Upper lobe of right lung (tissue), 1 donor: ENCODE measurements at regions not wholly inside any gene's neighbourhood (a gene's known extent, or its start where the extent isn't known, plus 50 kb on each side); places are given as distances from the start of the nearest gene placed in this dataset.

Experiments
- ATAC-seq: fragments of 200-7000 bp; cut with Tn5 transposase; one replicate; pipeline ENCODE4 v1.9.1; 2020; ENCODE audit warnings: mild to moderate bottlenecking, moderate library complexity
- DNase-seq: peaks from one replicate; pipeline ENCODE4 v3.0.0-alpha.2; 2020
- H3K27ac ChIP-seq: fragments of 200-600 bp; one replicate; pipeline ENCODE4 v1.8.0; 2022
- H3K27me3 ChIP-seq: fragments of 200-600 bp; one replicate; pipeline ENCODE4 v1.8.0; 2022; ENCODE audit warnings: mild to moderate bottlenecking
- H3K36me3 ChIP-seq: fragments of 200-600 bp; one replicate; pipeline ENCODE4 v1.8.0; 2022
- H3K4me1 ChIP-seq: fragments of 200-600 bp; one replicate; pipeline ENCODE4 v1.8.0; 2022
- H3K4me3 ChIP-seq: fragments of 200-600 bp; one replicate; pipeline ENCODE4 v1.8.0; 2022; ENCODE audit warnings: mild to moderate bottlenecking
- H3K9me3 ChIP-seq: fragments of 200-600 bp; one replicate; pipeline ENCODE4 v1.8.0; 2022
- CTCF ChIP-seq: fragments of 200-600 bp; IDR thresholded peaks from one replicate; pipeline ENCODE4 v1.8.0; 2022; ENCODE audit warnings: antibody characterized with exemption
- intact Hi-C: fragments of 100-400 bp; cut with DNase I; formaldehyde crosslinking; loops from one replicate; pipeline ENCODE4 v1.11.0; 2022
- donor health status: DM: no; HTN: yes; CAD: no; lungs with severe emphysema.

GRCh38 chr2:51220606-51221005, 188.7 kb upstream of the NRXN1 start:
- Histone ChIP-seq H3K27ac (no peak overlapping the region), H3K4me3 (no peak overlapping the region), H3K36me3 (no peaks in the 10 kb centered on the region), H3K9me3 (no peaks in the 10 kb centered on the region), H3K27me3 (no peaks in the 10 kb centered on the region), H3K4me1 (no peaks in the 10 kb centered on the region)
- ATAC-seq, result no peak
- DNase-seq, result no peak
- intact Hi-C loops, result no loop called here
- no peak for TF ChIP-seq CTCF

GRCh38 chr2:51220080-51220479, 188.1 kb upstream of the NRXN1 start:
- Histone ChIP-seq H3K4me3 (no peak overlapping the region), H3K36me3 (no peaks in the 10 kb centered on the region), H3K9me3 (no peaks in the 10 kb centered on the region), H3K27ac (no peak overlapping the region), H3K27me3 (no peaks in the 10 kb centered on the region), H3K4me1 (no peaks in the 10 kb centered on the region)
- TF ChIP-seq CTCF, result no peak
- DNase-seq (no peak), ATAC-seq (no peak)
- intact Hi-C loops, result no loop called here

GRCh38 chr2:51219468-51219867, 187.5 kb upstream of the NRXN1 start:
- TF ChIP-seq CTCF, result no peak
- H3K9me3 ChIP-seq, result no peaks in the 10 kb centered on the region
- ATAC-seq (no peak), DNase-seq (no peak)
- no peak overlapping the region for H3K4me3 ChIP-seq
- H3K27me3 ChIP-seq, result no peaks in the 10 kb centered on the region
- no peaks in the 10 kb centered on the region for H3K36me3 ChIP-seq
- H3K4me1 ChIP-seq, result no peaks in the 10 kb centered on the region
- no peak overlapping the region for H3K27ac ChIP-seq
- intact Hi-C loops, result no loop called here

GRCh38 chr2:51218047-51218446, 186.1 kb upstream of the NRXN1 start:
- intact Hi-C loops, result no loop called here
- H3K27ac ChIP-seq, result no peak overlapping the region
- H3K4me1 ChIP-seq, result no peaks in the 10 kb centered on the region
- DNase-seq (no peak), ATAC-seq (no peak)
- H3K4me3 ChIP-seq, result no peak overlapping the region
- no peaks in the 10 kb centered on the region for H3K36me3 ChIP-seq
- no peaks in the 10 kb centered on the region for H3K27me3 ChIP-seq
- H3K9me3 ChIP-seq, result no peaks in the 10 kb centered on the region
- no peak for TF ChIP-seq CTCF

- Histone ChIP-seq H3K4me1 (no peaks in the 10 kb centered on the region), H3K27ac (no peak overlapping the region), H3K9me3 (no peaks in the 10 kb centered on the region), H3K27me3 (no peaks in the 10 kb centered on the region), H3K4me3 (no peak overlapping the region), H3K36me3 (no peaks in the 10 kb centered on the region)
- TF ChIP-seq CTCF, result no peak
- no peak for DNase-seq
- no peak for ATAC-seq
- intact Hi-C loops, result no loop called here
Measured at GRCh38 chr2:51213826-51214225, 181.9 kb upstream of the NRXN1 start.

GRCh38 chr2:51212374-51212773, 180.4 kb upstream of the NRXN1 start:
- H3K27me3 ChIP-seq, result no peaks in the 10 kb centered on the region
- no peak overlapping the region for H3K4me3 ChIP-seq
- H3K27ac ChIP-seq, result no peak overlapping the region
- ATAC-seq (no peak), DNase-seq (no peak)
- H3K36me3 ChIP-seq, result no peaks in the 10 kb centered on the region
- TF ChIP-seq CTCF, result no peak
- no peaks in the 10 kb centered on the region for H3K4me1 ChIP-seq
- intact Hi-C loops, result no loop called here
- H3K9me3 ChIP-seq, result no peaks in the 10 kb centered on the region
